Epithelial cell of proximal tubule (primary cell): ENCODE measurements at regions not wholly inside any gene's neighbourhood (a gene's known extent, or its start where the extent isn't known, plus 50 kb on each side); places are given as distances from the start of the nearest gene placed in this dataset.
"Not testable (repeated sequence)": the region's sequence is repeated elsewhere in the genome, so short reads cannot be mapped to it uniquely, and the experiment has no call there.

ENCODE experiments used
- DNase-seq: peaks from one replicate; pipeline ENCODE4 v3.0.0-alpha.2; 2011; ENCODE audit warnings: low read depth
- H3K4me3 ChIP-seq: 2 replicates; pipeline ENCODE4 v1.5.1; 2011; ENCODE audit warnings: low read depth, mild to moderate bottlenecking, low read length
- CTCF ChIP-seq: conservative IDR thresholded peaks from 2 replicates; pipeline ENCODE4 v1.5.1; 2012; ENCODE audit warnings: low read depth, mild to moderate bottlenecking, low read length

GRCh38 chr6:120785459-120786086 is 548.7 kb downstream of the TBC1D32 start:
- no peak for DNase-seq
- no peak overlapping the region for H3K4me3 ChIP-seq
- no peak for TF ChIP-seq CTCF

- H3K4me3 ChIP-seq, result no peak overlapping the region
- no peak for DNase-seq
- no peak for TF ChIP-seq CTCF
Measured at GRCh38 chr6:120779441-120779840, 554.8 kb downstream of the TBC1D32 start.

- DNase-seq, result no peak
Measured at GRCh38 chr6:120775698-120776097, 558.6 kb downstream of the TBC1D32 start.

GRCh38 chr6:120774275-120774674 is 560.0 kb downstream of the TBC1D32 start:
- DNase-seq, result no peak
- TF ChIP-seq CTCF, result no peak
- H3K4me3 ChIP-seq, result no peak overlapping the region

More at GRCh38 chr6:120775698-120776097, 558.6 kb downstream of the TBC1D32 start:
- no peak overlapping the region for H3K4me3 ChIP-seq
- TF ChIP-seq CTCF, result no peak

GRCh38 chr6:120771019-120771418 is 563.3 kb downstream of the TBC1D32 start:
- no peak for DNase-seq
- H3K4me3 ChIP-seq, result no peak overlapping the region
- TF ChIP-seq CTCF, result no peak

- no peak for DNase-seq
- no peak for TF ChIP-seq CTCF
- no peak overlapping the region for H3K4me3 ChIP-seq
Measured at GRCh38 chr6:120764312-120764711, 570.0 kb downstream of the TBC1D32 start.

- no peak for TF ChIP-seq CTCF
- H3K4me3 ChIP-seq, result no peak overlapping the region
- no peak for DNase-seq
Measured at GRCh38 chr6:120759570-120759969, 574.7 kb downstream of the TBC1D32 start.

- H3K4me3 ChIP-seq, DNase-seq: not testable (repeated sequence)
Measured at GRCh38 chr6:120748574-120748973, 585.7 kb downstream of the TBC1D32 start.
